ENCODE measurements at regions not wholly inside any gene's neighbourhood (a gene's known extent, or its start where the extent isn't known, plus 50 kb on each side); places are given as distances from the start of the nearest gene placed in this dataset.

DNA sequence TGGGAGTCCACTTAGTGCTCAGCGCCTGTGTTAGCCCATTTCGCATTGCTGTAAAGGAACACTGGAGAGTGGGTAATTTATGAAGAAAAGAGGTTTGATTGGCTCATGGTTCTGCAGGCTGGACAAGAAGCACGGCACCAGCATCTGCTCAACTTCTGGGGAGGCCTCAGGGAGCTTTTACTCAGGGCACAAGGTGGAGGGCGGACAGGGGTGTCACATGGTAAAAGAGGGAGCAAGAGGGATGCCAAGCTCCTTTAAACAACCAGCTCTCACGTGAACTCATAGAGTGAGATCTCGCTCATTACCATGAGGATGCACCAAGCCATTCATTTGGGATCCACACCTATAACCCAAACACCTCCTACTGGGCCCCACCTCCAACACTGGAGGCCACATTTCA, 181.4 kb upstream of the TLE3 start:
- no peak for DNase-seq (ENCODE audit: low spot score)

- DNase-seq (ENCODE audit: low spot score): no peak
Measured at GRCh38 chr15:70278644-70279043, 180.9 kb upstream of the TLE3 start.

- no peak for DNase-seq (ENCODE audit: low spot score)
Measured at GRCh38 chr15:70277556-70277955, 179.8 kb upstream of the TLE3 start.

DNA sequence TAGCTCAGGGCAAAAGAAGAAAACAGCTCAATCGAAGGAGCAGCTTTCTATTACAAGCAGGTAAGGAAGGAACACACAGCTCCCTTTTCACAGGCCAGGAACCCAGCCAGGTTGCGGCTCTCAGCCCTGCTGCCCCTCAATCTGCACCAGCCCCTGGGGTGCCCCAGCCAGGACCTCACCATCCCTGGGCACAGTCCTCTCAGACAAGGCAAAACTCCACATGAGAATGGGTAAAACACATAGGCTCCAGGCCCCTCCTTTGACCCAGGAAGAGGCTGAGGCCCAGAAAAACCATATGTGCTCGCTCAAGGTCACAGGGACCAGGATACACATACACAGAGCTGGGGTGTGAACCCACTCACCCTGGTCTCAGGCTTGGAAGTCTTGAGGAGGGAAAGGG, 178.7 kb upstream of the TLE3 start:
- no peak for DNase-seq (ENCODE audit: low spot score)

- DNase-seq (ENCODE audit: low spot score): no peak
Measured at GRCh38 chr15:70275461-70276138, 177.9 kb upstream of the TLE3 start.

DNA sequence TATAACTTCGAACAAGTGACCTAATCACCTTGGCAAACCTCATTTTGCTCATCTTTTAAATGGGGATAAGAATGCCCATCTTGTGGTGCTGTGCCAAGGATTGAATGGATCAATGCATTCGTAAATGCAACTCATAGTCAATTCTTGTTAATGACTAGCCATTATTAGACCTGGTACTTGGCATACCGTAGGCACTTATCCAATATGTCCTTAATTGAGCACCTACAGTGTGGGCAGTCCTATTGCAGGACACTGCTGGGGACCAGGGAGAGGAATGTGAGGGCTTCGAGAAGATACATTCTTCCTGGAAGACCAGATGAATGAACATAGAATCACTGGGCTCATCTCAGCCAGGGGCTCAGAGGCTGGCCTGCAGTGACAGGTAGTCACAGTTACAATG, 177.2 kb upstream of the TLE3 start:
- DNase-seq (ENCODE audit: low spot score): no peak

DNA sequence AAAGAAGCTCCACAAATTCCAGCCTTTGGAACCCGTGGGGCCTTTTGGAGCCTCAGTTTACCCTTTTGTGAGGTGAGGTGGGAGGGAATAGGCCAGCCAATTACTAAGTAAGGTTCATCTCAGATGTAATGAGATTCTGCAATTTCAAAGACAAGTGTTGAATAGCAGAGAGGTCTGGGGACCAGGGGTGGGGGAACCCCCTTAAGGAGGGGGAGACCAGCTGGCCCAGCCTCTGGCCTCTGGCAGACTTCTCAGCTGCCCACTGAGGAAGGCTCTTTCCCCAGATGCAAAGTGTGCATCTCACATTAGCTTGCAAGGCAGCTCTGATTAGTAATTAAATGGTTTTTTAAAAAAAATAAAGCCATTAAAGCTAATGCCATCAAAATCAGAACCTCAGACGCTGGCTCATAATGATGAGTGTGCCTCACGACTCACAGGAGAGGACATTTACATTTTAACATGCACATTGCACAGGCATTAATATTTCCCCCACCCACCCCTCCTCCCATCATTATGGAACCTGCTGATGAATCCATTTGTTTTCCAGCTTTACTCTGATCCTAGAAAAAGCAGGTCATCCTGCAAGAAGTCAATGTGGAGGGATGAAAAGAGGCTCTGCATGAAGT, 176.7 kb upstream of the TLE3 start:
- DNase-seq (ENCODE audit: low spot score): no peak

- DNase-seq (ENCODE audit: low spot score): no peak
Measured at GRCh38 chr15:70273808-70274207, 176.1 kb upstream of the TLE3 start.

GRCh38 chr15:70272565-70273355, 175.0 kb upstream of the TLE3 start:
- no peak for DNase-seq (ENCODE audit: low spot score)

GRCh38 chr15:70271422-70272088, 173.8 kb upstream of the TLE3 start:
- DNase-seq (ENCODE audit: low spot score): peak; percentile 49

DNA sequence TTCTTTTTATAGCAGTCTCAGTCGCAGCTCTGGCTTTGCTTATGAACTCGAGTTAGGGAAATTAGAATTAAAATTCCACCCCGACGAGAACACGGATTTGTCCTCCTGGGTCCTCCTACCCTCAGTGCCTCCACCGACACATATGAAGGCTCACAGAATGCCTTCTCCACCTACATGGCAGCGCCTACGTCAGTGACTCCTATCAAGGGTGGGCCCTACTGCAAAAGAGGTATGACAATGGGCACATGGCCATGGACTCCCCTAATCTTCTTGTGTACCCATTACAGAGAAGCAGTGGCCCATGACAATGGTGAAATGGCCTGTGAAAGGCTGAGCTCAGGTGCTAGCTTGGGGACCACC, 173.0 kb upstream of the TLE3 start:
- DNase-seq (ENCODE audit: low spot score): no peak

DNA sequence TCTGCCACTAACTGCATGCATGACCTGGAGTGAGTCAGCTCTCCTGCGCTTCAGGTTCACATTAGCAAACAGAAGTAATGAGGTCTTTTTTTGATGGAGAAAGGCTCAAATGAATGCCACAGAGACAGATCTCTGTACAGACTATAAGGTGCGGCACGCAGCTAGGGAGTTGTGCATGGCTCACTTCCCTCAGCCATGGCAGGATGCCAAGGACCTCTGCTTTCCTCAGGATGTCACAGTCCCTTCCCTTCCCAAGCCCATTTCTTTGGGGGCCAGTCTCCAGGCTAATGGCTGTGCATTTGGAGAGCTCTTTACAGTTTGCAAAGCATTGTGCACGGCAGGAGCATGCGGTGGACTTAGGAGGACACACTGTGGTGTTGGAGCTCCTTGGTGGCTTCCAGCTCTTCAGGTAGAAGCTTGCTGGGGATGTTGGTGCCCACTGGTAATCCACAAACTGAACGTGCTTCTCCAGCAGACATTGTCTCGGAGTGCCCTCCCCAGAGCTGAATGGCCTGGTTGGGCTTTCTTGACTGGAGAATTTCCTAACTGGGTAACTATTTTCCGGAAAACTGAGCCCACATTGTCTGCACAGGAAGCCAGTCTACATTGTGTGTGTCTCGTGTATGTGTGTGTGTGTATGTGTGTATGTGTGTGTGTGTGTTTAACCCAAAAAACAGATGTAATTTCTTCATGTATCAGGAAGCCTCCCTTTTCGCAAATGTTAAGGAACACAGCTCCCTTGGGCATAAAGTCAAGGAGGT, 172.5 kb upstream of the TLE3 start:
- DNase-seq (ENCODE audit: low spot score): no peak

GRCh38 chr15:70269311-70269911, 171.7 kb upstream of the TLE3 start:
- DNase-seq (ENCODE audit: low spot score): no peak

- no peak for DNase-seq (ENCODE audit: low spot score)
Measured at GRCh38 chr15:70268698-70269251, 171.1 kb upstream of the TLE3 start.

DNA sequence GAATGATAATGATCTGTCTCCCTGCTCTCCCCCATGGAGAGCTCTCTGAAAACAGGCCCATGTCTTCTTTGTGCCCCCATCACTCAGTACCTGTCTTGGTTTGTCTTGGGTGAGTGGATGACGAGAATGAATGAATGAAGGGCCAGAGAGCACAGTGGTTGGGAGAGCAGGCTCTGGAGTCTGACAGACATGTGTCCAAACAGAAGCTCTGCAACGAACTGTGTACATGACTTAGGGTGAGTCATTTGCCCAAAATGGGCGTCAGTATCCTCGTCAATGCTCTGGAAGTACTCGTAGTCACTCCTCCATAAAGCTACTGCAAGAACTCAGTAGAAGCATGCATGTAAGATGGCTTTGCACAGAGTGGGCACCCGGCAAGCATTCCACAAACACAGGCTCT, 170.2 kb upstream of the TLE3 start:
- no peak for DNase-seq (ENCODE audit: low spot score)

DNA sequence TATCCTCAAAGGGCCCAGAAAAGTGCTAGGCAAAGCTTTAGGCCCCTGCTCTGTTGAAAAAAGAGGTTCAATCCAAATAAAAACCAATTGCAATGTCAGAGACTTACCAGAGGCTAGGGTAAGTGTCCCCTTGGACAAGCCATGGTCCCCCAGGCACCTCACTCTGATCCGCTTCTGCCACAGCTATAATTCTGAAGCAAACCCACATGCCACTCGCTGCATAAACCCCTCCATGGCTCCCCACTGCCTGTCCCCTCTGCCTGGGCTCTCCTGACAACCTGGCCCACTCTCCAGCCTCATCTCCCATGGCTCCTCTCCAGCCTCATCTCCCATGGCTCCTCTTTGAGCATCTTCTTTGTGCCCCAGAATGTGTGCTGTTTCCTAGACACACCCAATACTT, 169.6 kb upstream of the TLE3 start:
- no peak for DNase-seq (ENCODE audit: low spot score)

- DNase-seq (ENCODE audit: low spot score): no peak
Measured at GRCh38 chr15:70266412-70267121, 168.8 kb upstream of the TLE3 start.

DNA sequence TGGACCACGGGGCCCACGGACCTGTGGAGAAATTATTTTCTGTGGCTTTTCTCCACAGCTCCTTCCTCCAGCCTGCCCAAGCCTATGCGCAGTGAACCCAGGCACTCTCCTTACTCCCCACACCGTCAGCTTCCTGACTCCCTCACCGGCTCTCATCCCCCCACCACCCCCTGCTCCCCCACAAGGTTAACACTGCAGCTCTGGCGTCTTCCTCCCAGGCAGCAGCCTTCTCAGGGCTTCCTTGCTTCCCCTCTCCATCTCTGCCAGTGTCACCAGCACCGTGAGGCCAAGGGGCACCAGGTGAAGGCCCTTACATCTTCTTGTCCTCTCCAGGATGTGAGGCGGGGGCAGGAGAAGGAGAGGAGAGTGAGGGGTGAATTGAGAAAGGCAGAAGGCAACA, 168.3 kb upstream of the TLE3 start:
- DNase-seq (ENCODE audit: low spot score): no peak

DNA sequence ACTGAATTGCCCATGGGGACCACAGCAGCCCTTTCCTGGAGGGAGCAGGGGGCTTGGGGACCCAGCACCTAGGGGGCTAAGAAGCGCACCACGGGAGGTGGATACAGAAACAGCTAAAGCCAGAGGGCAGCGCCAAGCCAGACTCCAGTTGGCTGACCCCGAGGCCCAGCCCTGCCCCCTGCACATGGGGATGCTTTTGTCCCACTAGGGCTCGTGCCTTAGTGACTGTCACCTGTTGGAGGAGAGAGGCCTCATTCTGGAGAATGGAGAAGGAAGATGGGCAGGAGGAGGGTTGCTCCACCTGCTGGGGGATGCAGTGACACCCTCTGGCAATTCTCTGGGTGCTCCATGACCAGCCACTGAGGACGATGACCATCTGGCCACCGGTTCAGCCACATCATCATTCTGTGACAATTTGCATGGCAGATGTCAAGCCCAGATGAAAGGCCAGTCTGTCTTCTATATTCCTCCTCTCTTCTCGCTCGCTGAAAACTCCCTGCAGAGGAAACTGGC, 167.8 kb upstream of the TLE3 start:
- DNase-seq (ENCODE audit: low spot score): no peak

DNA sequence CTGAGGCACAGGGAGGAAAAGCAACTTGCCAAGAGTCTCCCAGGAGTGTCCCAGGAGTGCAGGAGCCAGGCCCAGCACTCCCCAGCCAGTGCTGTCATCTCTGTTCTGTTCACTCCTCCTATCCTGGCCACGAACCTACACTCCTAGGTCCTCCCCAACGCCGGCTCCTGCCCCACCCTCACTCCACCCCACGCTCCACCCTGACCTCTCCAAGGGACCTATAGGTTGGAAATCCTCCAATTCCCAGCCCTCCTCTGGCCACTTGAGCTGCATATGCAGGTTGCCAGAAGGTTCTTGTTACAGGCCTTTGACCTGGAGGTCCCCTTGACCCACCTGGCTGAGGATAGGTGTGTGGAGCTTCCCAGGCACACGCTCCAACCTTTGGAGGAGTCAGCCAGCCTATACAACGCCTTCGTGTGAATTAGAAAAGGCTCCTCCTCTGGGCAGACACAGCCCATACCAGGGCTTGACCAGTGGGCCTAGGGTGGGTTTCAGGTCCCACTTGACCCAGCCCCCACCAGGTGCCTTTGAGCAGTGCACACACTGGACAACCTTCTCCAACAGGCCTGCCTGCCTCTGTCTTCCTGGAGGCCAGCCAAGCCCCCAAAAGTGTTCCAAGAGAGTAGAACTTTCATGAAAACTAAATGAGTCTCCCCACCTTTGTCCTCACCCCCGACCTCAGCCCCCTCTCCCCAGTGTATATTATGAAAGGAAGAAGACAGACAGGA, 167.2 kb upstream of the TLE3 start:
- no peak for DNase-seq (ENCODE audit: low spot score)
